H9 (cell line): ENCODE measurements at regions not wholly inside any gene's neighbourhood (a gene's known extent, or its start where the extent isn't known, plus 50 kb on each side); places are given as distances from the start of the nearest gene placed in this dataset.

Experiments used
- DNase-seq: peaks from one replicate; pipeline ENCODE4 v3.0.0-alpha.2; 2017
- H2AFZ ChIP-seq: one replicate; pipeline ENCODE4 v1.6.1; 2013; ENCODE audit warnings: mild to moderate bottlenecking, low read length, control low read depth, moderate library complexity
- H2AK5ac ChIP-seq: 2 replicates; pipeline ENCODE4 v1.6.1; 2013; ENCODE audit warnings: low read length, control low read depth, mixed read lengths; ENCODE audit not compliant: insufficient read length
- H2BK120ac ChIP-seq: one replicate; pipeline ENCODE4 v1.6.1; 2013; ENCODE audit warnings: low read depth, mild to moderate bottlenecking, low read length, control low read depth, inconsistent platforms; ENCODE audit not compliant: poor library complexity, severe bottlenecking
- H2BK12ac ChIP-seq: 2 replicates; pipeline ENCODE4 v1.6.1; 2013; ENCODE audit warnings: low read length, control low read depth, mixed read lengths, low read depth; ENCODE audit not compliant: insufficient read length
- H2BK15ac ChIP-seq: 2 replicates; pipeline ENCODE4 v1.6.1; 2013; ENCODE audit warnings: low read depth, low read length, control low read depth
- H2BK20ac ChIP-seq: one replicate; pipeline ENCODE4 v1.6.1; 2013; ENCODE audit warnings: low read depth, mild to moderate bottlenecking, low read length, control low read depth, inconsistent platforms; ENCODE audit not compliant: poor library complexity, severe bottlenecking
- H2BK5ac ChIP-seq: 2 replicates; pipeline ENCODE4 v1.6.1; 2013; ENCODE audit warnings: low read length, control low read depth, mixed read lengths; ENCODE audit not compliant: insufficient read length
- H3K14ac ChIP-seq: 2 replicates; pipeline ENCODE4 v1.6.1; 2013; ENCODE audit warnings: low read length, control low read depth; ENCODE audit not compliant: insufficient read depth
- H3K18ac ChIP-seq: 2 replicates; pipeline ENCODE4 v1.6.1; 2013; ENCODE audit warnings: low read depth, mild to moderate bottlenecking, mixed read lengths, low read length, control low read depth; ENCODE audit not compliant: insufficient read length
- H3K23ac ChIP-seq: 2 replicates; pipeline ENCODE4 v1.6.1; 2013; ENCODE audit warnings: low read length, control low read depth, mixed read lengths, low read depth; ENCODE audit not compliant: insufficient read length
- H3K23me2 ChIP-seq: 2 replicates; pipeline ENCODE4 v1.6.1; 2013; ENCODE audit warnings: low read depth, mild to moderate bottlenecking, mixed read lengths, low read length, control low read depth; ENCODE audit not compliant: insufficient read length, poor library complexity, severe bottlenecking
- H3K27ac ChIP-seq: 2 replicates; pipeline ENCODE4 v1.5.1; 2013; ENCODE audit warnings: low read length, control low read depth, mixed read lengths, low read depth; ENCODE audit not compliant: insufficient read length
- H3K27me3 ChIP-seq: 2 replicates; pipeline ENCODE4 v1.6.1; 2013; ENCODE audit warnings: low read length, control low read depth, inconsistent platforms; ENCODE audit not compliant: insufficient read depth
- H3K4ac ChIP-seq: 2 replicates; pipeline ENCODE4 v1.6.1; 2013; ENCODE audit warnings: low read depth, mild to moderate bottlenecking, control low read depth, inconsistent platforms, low read length, moderate library complexity
- H3K4me1 ChIP-seq: 2 replicates; pipeline ENCODE4 v1.6.1; 2013; ENCODE audit warnings: low read length, control low read depth, inconsistent platforms; ENCODE audit not compliant: insufficient read depth
- H3K4me2 ChIP-seq: 2 replicates; pipeline ENCODE4 v1.6.1; 2013; ENCODE audit warnings: low read length, control low read depth, mixed read lengths; ENCODE audit not compliant: insufficient read length, insufficient read depth
- H3K56ac ChIP-seq: 2 replicates; pipeline ENCODE4 v1.6.1; 2013; ENCODE audit warnings: low read depth, mild to moderate bottlenecking, mixed read lengths, low read length, control low read depth; ENCODE audit not compliant: insufficient read length
- H3K79me1 ChIP-seq: 2 replicates; pipeline ENCODE4 v1.6.1; 2013; ENCODE audit warnings: low read depth, mild to moderate bottlenecking, moderate library complexity, low read length, control low read depth, inconsistent platforms; ENCODE audit not compliant: insufficient read depth, poor library complexity, severe bottlenecking
- H3K79me2 ChIP-seq: 2 replicates; pipeline ENCODE4 v1.6.1; 2013; ENCODE audit warnings: low read length, control low read depth, inconsistent platforms; ENCODE audit not compliant: insufficient read depth
- H3K9ac ChIP-seq: 2 replicates; pipeline ENCODE4 v1.6.1; 2013; ENCODE audit warnings: low read length, control low read depth, mixed read lengths; ENCODE audit not compliant: insufficient read length; ENCODE audit errors: extremely low read depth
- H3K9me3 ChIP-seq: one replicate; pipeline ENCODE4 v1.6.1; 2013; ENCODE audit warnings: low read depth, low read length, inconsistent platforms; ENCODE audit not compliant: control insufficient read depth
- H3T11ph ChIP-seq: one replicate; pipeline ENCODE4 v1.6.1; 2013; ENCODE audit warnings: mild to moderate bottlenecking, low read length, control low read depth, inconsistent platforms
- H4K20me1 ChIP-seq: one replicate; pipeline ENCODE4 v1.6.1; 2013; ENCODE audit not compliant: control insufficient read depth, insufficient read length, insufficient read depth
- H4K5ac ChIP-seq: 2 replicates; pipeline ENCODE4 v1.6.1; 2013; ENCODE audit warnings: low read depth, mild to moderate bottlenecking, mixed read lengths, low read length, control low read depth; ENCODE audit not compliant: insufficient read length
- H4K8ac ChIP-seq: replicated peaks from 2 replicates; pipeline ENCODE4 v1.6.1; 2013; ENCODE audit warnings: low read length, control low read depth, mixed read lengths, low read depth; ENCODE audit not compliant: insufficient read length
- H4K91ac ChIP-seq: 2 replicates; pipeline ENCODE4 v1.6.1; 2013; ENCODE audit warnings: low read depth, mild to moderate bottlenecking, moderate library complexity, mixed read lengths, low read length, control low read depth; ENCODE audit not compliant: insufficient read length
- H3K27ac Mint-ChIP-seq, 3 experiments: 2 replicates in 2 of 3; 3 replicates in 1 of 3; pipeline ENCODE4 v1.8.0; 2020 to 2021; ENCODE audit warnings: mixed read lengths in 3 of 3, mild to moderate bottlenecking in 1 of 3, moderate library complexity in 1 of 3
- H3K27me3 Mint-ChIP-seq: 2 replicates; pipeline ENCODE4 v1.8.0; 2021; ENCODE audit warnings: low read depth, mild to moderate bottlenecking, moderate library complexity, mixed read lengths
- H3K36me3 Mint-ChIP-seq, 3 experiments: 2 replicates in 2 of 3; 3 replicates in 1 of 3; pipeline ENCODE4 v1.8.0; 2020 to 2021; ENCODE audit warnings: low read depth in 3 of 3, mixed read lengths in 3 of 3; ENCODE audit not compliant: insufficient read depth in 1 of 3
- H3K4me1 Mint-ChIP-seq, 2 experiments: 2 replicates each; pipeline ENCODE4 v1.8.0; 2020; ENCODE audit warnings: mixed read lengths in 2 of 2
- H3K4me3 Mint-ChIP-seq, 2 experiments: 2 replicates in 1 of 2; 3 replicates in 1 of 2; pipeline ENCODE4 v1.8.0; 2020 to 2021; ENCODE audit warnings: mild to moderate bottlenecking in 2 of 2, mixed read lengths in 2 of 2, moderate library complexity in 1 of 2
- H3K9me3 Mint-ChIP-seq, 2 experiments: 2 replicates in 1 of 2; 3 replicates in 1 of 2; pipeline ENCODE4 v1.8.0; 2020; ENCODE audit warnings: mild to moderate bottlenecking in 2 of 2, mixed read lengths in 2 of 2, moderate library complexity in 1 of 2
- WGBS: extraction: QIAGEN DNeasy Blood & Tissue Kit; methylation state at CpG from one replicate; pipeline ENCODE4 v1.1.7; 2013; ENCODE audit warnings: missing lambda C conversion rate, low lambda C conversion rate, mixed read lengths; ENCODE audit not compliant: insufficient read length; ENCODE audit errors: extremely low coverage; 5-methylcytosine and 5-hydroxymethylcytosine counted together
- TF ChIP-seq, protein P1 (sequence below): fragments of 200-600 bp; sonication (generic); conservative IDR thresholded peaks from 3 replicates; pipeline ENCODE4 v1.8.0; 2021; ENCODE audit warnings: antibody characterized with exemption, mild to moderate bottlenecking

GRCh38 chrX:88438209-88438608, 308.8 kb upstream of the CPXCR1 start:
- TF ChIP-seq, protein P1, sequence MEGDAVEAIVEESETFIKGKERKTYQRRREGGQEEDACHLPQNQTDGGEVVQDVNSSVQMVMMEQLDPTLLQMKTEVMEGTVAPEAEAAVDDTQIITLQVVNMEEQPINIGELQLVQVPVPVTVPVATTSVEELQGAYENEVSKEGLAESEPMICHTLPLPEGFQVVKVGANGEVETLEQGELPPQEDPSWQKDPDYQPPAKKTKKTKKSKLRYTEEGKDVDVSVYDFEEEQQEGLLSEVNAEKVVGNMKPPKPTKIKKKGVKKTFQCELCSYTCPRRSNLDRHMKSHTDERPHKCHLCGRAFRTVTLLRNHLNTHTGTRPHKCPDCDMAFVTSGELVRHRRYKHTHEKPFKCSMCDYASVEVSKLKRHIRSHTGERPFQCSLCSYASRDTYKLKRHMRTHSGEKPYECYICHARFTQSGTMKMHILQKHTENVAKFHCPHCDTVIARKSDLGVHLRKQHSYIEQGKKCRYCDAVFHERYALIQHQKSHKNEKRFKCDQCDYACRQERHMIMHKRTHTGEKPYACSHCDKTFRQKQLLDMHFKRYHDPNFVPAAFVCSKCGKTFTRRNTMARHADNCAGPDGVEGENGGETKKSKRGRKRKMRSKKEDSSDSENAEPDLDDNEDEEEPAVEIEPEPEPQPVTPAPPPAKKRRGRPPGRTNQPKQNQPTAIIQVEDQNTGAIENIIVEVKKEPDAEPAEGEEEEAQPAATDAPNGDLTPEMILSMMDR = no peak
- Histone ChIP-seq H3K23ac (no peak overlapping the region), H3K18ac (no peak overlapping the region), H2BK12ac (no peak overlapping the region), H2BK5ac (no peak overlapping the region), H4K20me1 (no peaks in the 10 kb centered on the region), H2BK15ac (no peak overlapping the region), H3K23me2 (no peaks in the 10 kb centered on the region), H4K91ac (no peak overlapping the region), H3K27ac (no peak overlapping the region), H4K5ac (no peak overlapping the region), H3K79me1 (no peaks in the 10 kb centered on the region), H2BK20ac (no peak overlapping the region), H3K4me1 (no peaks in the 10 kb centered on the region), H3T11ph (no peak overlapping the region), H3K27me3 (no peaks in the 10 kb centered on the region), H4K8ac (no peak overlapping the region), H3K4me2 (no peak overlapping the region), H2BK120ac (no peak overlapping the region), H3K79me2 (no peaks in the 10 kb centered on the region), H3K14ac (no peak overlapping the region), H3K9me3 (no peaks in the 10 kb centered on the region), H2AK5ac (no peak overlapping the region), H3K9ac (no peak overlapping the region), H2AFZ (no peak overlapping the region), H3K4ac (no peak overlapping the region), H3K56ac (no peak overlapping the region)
- peaks cover 0 to 10% (median 7%) of the 10 kb centered on the region in 3 experiments; a peak in 4 of 7 replicates for H3K36me3 Mint-ChIP-seq
- DNase-seq = no peak
- no peak overlapping the region for H3K4me3 Mint-ChIP-seq
- H3K27me3 Mint-ChIP-seq = no peaks in the 10 kb centered on the region
- no CpG with 5 or more reads among the region's 1 CpG for WGBS
- peaks cover 0 to 2% of the 10 kb centered on the region in 2 experiments; a peak in 1 of 4 replicates for H3K4me1 Mint-ChIP-seq
- H3K27ac Mint-ChIP-seq = no peak overlapping the region
- peaks cover 6 to 14% of the 10 kb centered on the region in 2 experiments for H3K9me3 Mint-ChIP-seq
